GM19025 (cell line): ENCODE measurements at regions not wholly inside any gene's neighbourhood (a gene's known extent, or its start where the extent isn't known, plus 50 kb on each side); places are given as distances from the start of the nearest gene placed in this dataset.

ENCODE experiments used
- ATAC-seq: cut with Tn5 transposase; IDR thresholded peaks from one replicate; pipeline ENCODE4 v1.9.1; 2021; ENCODE audit warnings: mild to moderate bottlenecking, low read depth, moderate library complexity; ENCODE audit not compliant: unreplicated experiment

DNA sequence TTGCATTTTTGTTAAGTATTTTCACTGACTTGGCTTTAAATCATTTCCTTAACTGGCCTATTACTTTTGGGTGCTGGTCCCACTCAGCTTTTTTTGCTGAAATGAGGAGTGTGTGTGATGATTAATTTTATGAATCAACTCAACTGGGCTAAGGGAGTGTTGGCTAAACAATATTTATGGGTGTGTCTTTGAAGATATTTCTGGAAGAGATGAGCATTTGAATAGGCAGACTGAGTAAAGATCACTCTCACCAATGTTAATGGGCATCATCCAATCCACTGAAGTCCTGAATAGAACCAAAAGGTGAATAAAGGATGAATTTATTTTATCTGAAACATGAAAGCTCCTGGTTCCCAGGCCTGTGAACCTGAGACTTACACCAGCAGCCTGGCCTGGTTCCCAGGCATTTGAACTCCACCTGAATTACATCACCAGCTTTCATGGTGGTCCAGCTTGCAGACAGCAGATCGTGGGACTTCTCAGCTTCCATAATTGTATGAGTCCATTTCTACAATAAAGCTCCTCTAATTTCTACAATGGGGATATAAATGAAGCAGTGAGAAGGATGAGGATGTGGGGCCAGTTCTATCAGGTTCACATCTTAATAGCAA is 241.3 kb upstream of the ZC3H12C start:
- ATAC-seq, result no peak

- no peak for ATAC-seq
Observed at GRCh38 chr11:109853156-109853776, 239.9 kb upstream of the ZC3H12C start.

- no peak for ATAC-seq
Observed at GRCh38 chr11:109854731-109855130, 238.5 kb upstream of the ZC3H12C start.

GRCh38 chr11:109856928-109857327 is 236.3 kb upstream of the ZC3H12C start:
- ATAC-seq, result no peak

GRCh38 chr11:109857637-109858036 is 235.6 kb upstream of the ZC3H12C start:
- ATAC-seq, result no peak

DNA sequence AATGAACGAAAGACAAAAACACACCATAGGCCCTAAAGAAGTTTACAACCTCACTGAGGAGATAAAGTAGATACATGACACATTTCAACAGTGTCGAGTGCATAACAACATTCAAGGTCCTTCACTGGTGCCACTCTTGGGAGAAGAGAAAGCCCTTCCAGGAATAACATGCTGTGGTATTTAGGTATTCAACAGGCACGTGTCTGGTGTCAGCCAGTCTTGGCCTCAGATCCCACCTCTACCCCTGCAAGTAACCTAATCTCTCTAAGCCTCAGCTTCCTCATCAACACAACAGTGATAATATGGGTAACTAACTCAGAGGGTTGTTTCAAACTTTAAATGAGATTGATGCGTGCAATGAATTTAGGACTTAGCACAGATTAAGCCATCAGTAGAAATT is 235.0 kb upstream of the ZC3H12C start:
- no peak for ATAC-seq

- no peak for ATAC-seq
Observed at GRCh38 chr11:109859045-109859724, 234.0 kb upstream of the ZC3H12C start.

DNA sequence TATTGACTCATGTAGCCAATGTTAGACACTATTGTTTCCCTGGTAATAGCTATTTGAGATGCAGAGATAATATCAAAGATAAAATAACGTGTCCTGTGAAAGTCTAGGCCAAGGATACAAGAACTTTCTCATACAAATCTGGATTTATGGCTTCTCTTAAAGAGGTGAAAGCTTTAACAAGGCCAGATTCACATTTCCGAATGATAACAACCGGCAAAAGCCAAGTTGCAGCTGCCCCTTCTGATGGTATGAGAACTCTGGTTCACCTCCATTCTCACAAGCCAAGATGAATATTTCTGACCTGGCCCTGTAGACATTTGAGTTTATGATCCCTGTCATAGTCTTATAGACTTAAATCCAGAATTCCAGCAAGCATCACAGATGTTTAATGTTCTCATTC is 230.4 kb upstream of the ZC3H12C start:
- ATAC-seq, result no peak

- ATAC-seq, result peak; percentile 91
Observed at GRCh38 chr11:109864151-109864661, 229.0 kb upstream of the ZC3H12C start.

GRCh38 chr11:109864834-109865547 is 228.2 kb upstream of the ZC3H12C start:
- no peak for ATAC-seq

- ATAC-seq, result no peak
Observed at GRCh38 chr11:109865548-109866186, 227.5 kb upstream of the ZC3H12C start.

DNA sequence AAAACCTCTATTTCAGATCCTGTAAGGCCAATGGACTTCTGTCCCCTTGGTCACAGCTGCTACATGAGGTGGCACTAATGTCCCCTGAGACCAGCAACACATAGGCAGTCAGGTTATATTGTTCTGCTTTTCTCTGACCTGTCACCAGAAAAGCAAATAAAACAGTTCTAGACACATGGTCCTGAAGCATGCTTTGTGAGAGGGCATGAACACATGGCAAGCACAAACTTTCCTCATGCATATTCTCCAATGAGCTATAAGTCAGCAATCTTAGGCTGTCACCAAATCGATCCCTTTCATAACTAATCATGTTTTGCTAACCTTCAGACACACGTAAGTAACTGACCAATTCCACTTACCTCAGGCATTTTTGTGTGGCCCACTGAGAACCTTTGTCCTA is 225.4 kb upstream of the ZC3H12C start:
- no peak for ATAC-seq

DNA sequence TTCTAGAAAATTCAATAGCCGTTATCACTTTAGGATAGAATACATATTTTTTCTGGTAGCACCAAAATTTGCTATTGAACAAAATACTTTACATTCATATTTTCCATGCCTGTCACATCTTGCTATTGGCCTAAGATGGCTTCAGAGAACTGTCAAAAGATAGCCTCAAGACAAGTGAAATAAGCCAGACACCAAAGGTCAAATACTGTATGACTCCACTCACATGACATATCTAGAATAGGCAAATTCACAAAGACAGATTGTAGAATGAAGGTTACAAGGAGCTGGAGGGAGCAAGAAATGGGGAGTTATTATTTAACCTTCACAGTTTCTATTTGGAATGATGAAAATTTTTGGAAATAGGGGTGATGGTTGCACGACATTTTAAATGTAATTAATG is 223.7 kb upstream of the ZC3H12C start:
- no peak for ATAC-seq

GRCh38 chr11:109870297-109870696 is 222.9 kb upstream of the ZC3H12C start:
- ATAC-seq, result no peak

DNA sequence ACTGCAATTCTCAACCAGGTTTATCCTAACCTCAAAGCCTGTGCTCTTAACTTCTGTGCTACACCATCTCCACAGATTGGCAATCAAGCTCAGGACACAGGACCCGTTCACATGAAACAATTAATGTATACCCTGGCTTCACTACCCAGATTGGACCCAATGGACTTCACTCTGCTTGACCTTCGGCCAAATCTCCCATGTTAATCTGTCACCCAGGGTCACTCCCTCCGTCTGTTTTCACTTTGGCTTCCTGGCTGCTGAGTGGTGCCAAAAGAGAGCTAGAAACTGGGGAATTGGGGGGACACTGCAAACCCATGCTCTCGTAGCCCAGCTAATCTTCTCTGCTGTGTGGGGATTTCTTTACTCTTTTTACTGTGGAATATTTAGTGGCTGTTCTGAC is 216.1 kb upstream of the ZC3H12C start:
- ATAC-seq, result no peak

GRCh38 chr11:109884501-109884900 is 208.7 kb upstream of the ZC3H12C start:
- no peak for ATAC-seq

- no peak for ATAC-seq
Observed at GRCh38 chr11:109885006-109885405, 208.2 kb upstream of the ZC3H12C start.

DNA sequence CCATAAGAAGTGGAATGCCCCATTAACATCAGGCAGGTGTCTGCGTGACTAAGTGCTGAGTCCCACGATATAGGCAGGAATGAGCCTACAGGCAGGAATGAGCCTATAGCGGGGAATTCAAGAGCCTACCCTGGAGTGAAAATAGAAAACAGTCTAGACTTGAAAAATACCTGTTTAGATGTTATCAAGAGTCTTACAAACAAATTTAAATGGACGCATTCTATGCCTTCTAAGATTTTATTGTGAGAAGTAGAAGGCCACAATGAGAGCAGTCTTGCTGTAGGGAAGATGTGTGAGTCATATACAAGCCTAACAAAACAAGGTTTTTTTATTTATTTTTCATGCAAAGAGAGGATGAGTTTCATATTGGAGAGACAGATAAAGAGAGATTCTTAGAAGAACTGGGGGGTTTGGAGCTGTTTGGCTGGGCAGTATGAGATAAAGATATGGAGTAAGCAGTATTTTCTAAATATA is 200.8 kb upstream of the ZC3H12C start:
- ATAC-seq, result no peak

- no peak for ATAC-seq
Observed at GRCh38 chr11:109894242-109894641, 198.9 kb upstream of the ZC3H12C start.

DNA sequence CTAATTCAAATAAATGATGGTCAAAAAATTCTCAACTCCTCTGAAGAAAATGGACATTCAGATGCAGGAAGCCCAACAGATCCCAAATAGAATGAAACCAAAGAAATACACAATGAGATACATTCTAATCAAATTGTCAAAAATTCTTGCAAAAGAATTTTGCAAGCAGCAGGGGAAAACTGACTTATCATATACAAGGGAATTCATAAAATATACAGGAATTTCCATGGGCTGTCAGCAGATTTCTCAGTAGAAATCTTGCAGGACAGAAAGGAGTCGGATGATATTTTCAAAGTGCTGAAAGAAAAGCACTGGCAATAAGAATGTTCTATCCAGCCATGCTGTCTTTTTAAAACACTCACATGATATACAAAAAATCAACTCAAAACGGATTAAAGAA is 194.6 kb upstream of the ZC3H12C start:
- no peak for ATAC-seq
